ENCODE measurements at regions not wholly inside any gene's neighbourhood (a gene's known extent, or its start where the extent isn't known, plus 50 kb on each side); places are given as distances from the start of the nearest gene placed in this dataset.

DNA sequence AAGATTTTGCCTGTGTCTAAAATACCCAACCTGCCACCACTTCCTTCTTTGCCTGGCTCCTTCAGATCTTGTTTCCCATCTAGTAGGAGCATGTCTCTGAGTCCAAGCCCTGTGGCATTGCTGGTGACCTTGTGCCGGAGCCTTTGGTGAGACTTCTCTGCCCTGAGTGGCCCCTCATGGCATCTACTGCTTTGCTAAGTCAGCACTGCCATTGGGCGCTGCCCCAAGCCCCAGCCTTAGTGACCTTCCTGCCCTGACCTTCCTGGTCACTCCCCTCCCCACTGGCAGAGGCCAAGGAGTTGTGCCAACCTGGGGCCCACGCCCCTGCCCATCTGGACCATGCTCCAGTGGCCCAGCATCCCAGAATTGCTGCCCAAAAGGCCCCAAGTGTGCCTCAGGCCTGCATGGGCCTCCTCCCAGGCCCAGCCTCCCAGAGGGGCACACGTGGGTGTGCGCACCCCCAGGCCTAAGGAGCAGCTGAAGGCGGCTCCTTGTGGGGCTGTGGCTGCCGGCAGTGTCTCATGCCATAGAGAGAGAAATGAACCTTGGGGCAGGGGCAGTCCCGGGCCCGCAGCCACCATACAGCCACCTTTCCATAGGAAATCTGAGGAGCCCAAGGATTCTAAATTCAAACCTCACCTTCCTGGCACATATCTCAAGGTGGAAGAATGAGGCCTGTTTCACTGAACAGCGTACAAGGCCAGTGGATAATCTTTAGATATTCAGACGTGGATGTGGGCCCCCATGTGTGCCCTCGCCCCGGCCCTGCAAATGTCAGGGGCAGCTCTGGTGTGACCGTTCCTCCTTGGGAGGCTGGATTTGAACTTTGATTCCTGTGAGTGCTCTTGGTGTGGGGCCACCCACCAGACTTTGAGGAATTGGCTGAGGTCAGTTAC lies 100.2 kb upstream of the SLC66A3 start:
- Histone ChIP-seq H3K4me1 (ENCODE audit: control insufficient read depth, insufficient read depth, low read length, poor library complexity, severe bottlenecking) (no peaks in the 10 kb centered on the region), H3K9me3 (ENCODE audit: control insufficient read depth, low read length) (no peaks in the 10 kb centered on the region), H3K36me3 (ENCODE audit: control insufficient read depth, insufficient read depth, low read length) (no peaks in the 10 kb centered on the region)

GRCh38 chr2:11055679-11056215 lies 99.5 kb upstream of the SLC66A3 start:
- Histone ChIP-seq H3K36me3 (ENCODE audit: control insufficient read depth, insufficient read depth, low read length) (no peaks in the 10 kb centered on the region), H3K27ac (ENCODE audit: insufficient read depth, low read length, poor library complexity, severe bottlenecking) (no peak overlapping the region), H3K9me3 (ENCODE audit: control insufficient read depth, low read length) (no peaks in the 10 kb centered on the region), H3K4me3 (ENCODE audit: insufficient read depth, low read depth, low read length, poor library complexity, severe bottlenecking) (no peak overlapping the region), H3K27me3 (replicated peaks; ENCODE audit: control insufficient read depth, insufficient read depth, low read length, poor library complexity, severe bottlenecking) (no peaks in the 10 kb centered on the region), H3K4me1 (ENCODE audit: control insufficient read depth, insufficient read depth, low read length, poor library complexity, severe bottlenecking) (no peaks in the 10 kb centered on the region)
- no peak for DNase-seq

More for the DNA sequence above, 100.2 kb upstream of the SLC66A3 start:
- Histone ChIP-seq H3K4me3 (ENCODE audit: insufficient read depth, low read depth, low read length, poor library complexity, severe bottlenecking) (no peak overlapping the region), H3K27me3 (replicated peaks; ENCODE audit: control insufficient read depth, insufficient read depth, low read length, poor library complexity, severe bottlenecking) (no peaks in the 10 kb centered on the region), H3K27ac (ENCODE audit: insufficient read depth, low read length, poor library complexity, severe bottlenecking) (no peak overlapping the region)
- no peak for DNase-seq

GRCh38 chr2:11056614-11057013 lies 98.7 kb upstream of the SLC66A3 start:
- H3K9me3 ChIP-seq (ENCODE audit: control insufficient read depth, low read length): no peaks in the 10 kb centered on the region
- DNase-seq: no peak
- no peaks in the 10 kb centered on the region for H3K36me3 ChIP-seq (ENCODE audit: control insufficient read depth, insufficient read depth, low read length)
- no peaks in the 10 kb centered on the region for H3K27me3 ChIP-seq (replicated peaks; ENCODE audit: control insufficient read depth, insufficient read depth, low read length, poor library complexity, severe bottlenecking)
- no peak overlapping the region for H3K27ac ChIP-seq (ENCODE audit: insufficient read depth, low read length, poor library complexity, severe bottlenecking)
- no peaks in the 10 kb centered on the region for H3K4me1 ChIP-seq (ENCODE audit: control insufficient read depth, insufficient read depth, low read length, poor library complexity, severe bottlenecking)
- H3K4me3 ChIP-seq (ENCODE audit: insufficient read depth, low read depth, low read length, poor library complexity, severe bottlenecking): no peak overlapping the region

GRCh38 chr2:11057031-11057430 lies 98.2 kb upstream of the SLC66A3 start:
- no peaks in the 10 kb centered on the region for H3K36me3 ChIP-seq (ENCODE audit: control insufficient read depth, insufficient read depth, low read length)
- H3K27ac ChIP-seq (ENCODE audit: insufficient read depth, low read length, poor library complexity, severe bottlenecking): no peak overlapping the region
- no peak overlapping the region for H3K4me3 ChIP-seq (ENCODE audit: insufficient read depth, low read depth, low read length, poor library complexity, severe bottlenecking)
- H3K9me3 ChIP-seq (ENCODE audit: control insufficient read depth, low read length): no peaks in the 10 kb centered on the region
- H3K4me1 ChIP-seq (ENCODE audit: control insufficient read depth, insufficient read depth, low read length, poor library complexity, severe bottlenecking): no peaks in the 10 kb centered on the region
- H3K27me3 ChIP-seq (replicated peaks; ENCODE audit: control insufficient read depth, insufficient read depth, low read length, poor library complexity, severe bottlenecking): no peaks in the 10 kb centered on the region
- DNase-seq: no peak

DNA sequence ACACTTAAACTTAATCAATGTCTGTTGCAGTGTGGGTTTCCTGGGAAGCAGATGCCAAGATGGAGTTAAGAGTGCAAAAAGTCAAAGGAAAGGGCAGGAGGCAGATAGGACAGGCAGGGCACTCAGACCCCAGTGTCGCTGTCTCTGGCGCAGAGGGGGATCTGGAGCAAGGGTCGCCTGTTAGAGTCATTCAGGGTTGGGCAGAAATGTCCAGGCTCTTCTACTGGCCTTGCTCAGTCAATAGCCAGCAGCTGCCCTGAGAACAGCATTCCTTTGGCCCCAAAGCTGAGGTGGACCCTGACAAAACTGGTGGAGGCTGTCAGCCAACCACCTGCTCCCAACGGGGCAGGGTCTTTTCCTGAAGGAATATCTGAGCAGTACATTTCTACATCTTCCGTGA lies 97.1 kb upstream of the SLC66A3 start:
- Histone ChIP-seq H3K4me3 (ENCODE audit: insufficient read depth, low read depth, low read length, poor library complexity, severe bottlenecking) (no peak overlapping the region), H3K36me3 (ENCODE audit: control insufficient read depth, insufficient read depth, low read length) (no peaks in the 10 kb centered on the region), H3K4me1 (ENCODE audit: control insufficient read depth, insufficient read depth, low read length, poor library complexity, severe bottlenecking) (no peaks in the 10 kb centered on the region)

DNA sequence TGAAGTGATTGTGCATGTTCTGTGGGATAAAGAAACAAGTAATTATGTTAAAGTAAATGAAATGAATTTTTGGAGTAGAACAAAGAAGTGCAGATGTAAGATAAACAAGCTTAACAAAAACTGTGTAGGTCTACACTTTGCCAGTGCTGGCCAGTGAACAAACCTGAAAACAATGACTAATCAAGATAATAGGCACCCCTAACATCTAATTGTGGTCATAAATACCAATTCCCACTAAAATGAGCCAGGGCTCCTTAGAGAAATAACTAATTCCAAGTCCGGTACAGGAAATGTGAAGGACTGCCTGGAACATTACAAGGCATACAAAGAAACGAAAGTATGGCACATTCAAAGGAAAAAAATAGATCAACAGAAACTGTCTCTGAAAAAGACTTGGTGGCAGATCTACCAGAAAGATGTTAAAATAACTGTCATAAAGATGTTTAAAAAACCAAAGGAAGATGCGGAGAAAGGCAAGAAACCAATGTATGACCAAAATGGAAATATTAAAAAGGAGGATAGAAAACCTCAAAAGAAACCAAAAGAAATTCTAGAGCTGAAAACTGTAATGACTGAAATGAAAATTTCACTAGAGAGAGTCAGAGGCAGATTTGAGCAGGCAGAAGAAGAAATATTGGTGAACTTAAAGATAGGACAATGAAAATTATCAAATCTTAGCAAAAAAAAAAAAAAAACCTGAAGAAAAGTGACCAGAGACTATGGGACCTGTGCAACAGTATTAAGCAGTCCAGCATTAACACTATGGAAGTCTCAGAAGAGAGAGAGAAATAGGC lies 94.7 kb upstream of the SLC66A3 start:
- H3K9me3 ChIP-seq (ENCODE audit: control insufficient read depth, low read length): no peaks in the 10 kb centered on the region
- no peaks in the 10 kb centered on the region for H3K27me3 ChIP-seq (replicated peaks; ENCODE audit: control insufficient read depth, insufficient read depth, low read length, poor library complexity, severe bottlenecking)
- H3K4me1 ChIP-seq (ENCODE audit: control insufficient read depth, insufficient read depth, low read length, poor library complexity, severe bottlenecking): no peaks in the 10 kb centered on the region
- H3K36me3 ChIP-seq (ENCODE audit: control insufficient read depth, insufficient read depth, low read length): no peaks in the 10 kb centered on the region
- no peak for DNase-seq
- H3K27ac ChIP-seq (ENCODE audit: insufficient read depth, low read length, poor library complexity, severe bottlenecking): no peak overlapping the region
- no peak overlapping the region for H3K4me3 ChIP-seq (ENCODE audit: insufficient read depth, low read depth, low read length, poor library complexity, severe bottlenecking)

More for the DNA sequence above, 97.1 kb upstream of the SLC66A3 start:
- no peak for DNase-seq
- Histone ChIP-seq H3K9me3 (ENCODE audit: control insufficient read depth, low read length) (no peaks in the 10 kb centered on the region), H3K27ac (ENCODE audit: insufficient read depth, low read length, poor library complexity, severe bottlenecking) (no peak overlapping the region), H3K27me3 (replicated peaks; ENCODE audit: control insufficient read depth, insufficient read depth, low read length, poor library complexity, severe bottlenecking) (no peaks in the 10 kb centered on the region)

DNA sequence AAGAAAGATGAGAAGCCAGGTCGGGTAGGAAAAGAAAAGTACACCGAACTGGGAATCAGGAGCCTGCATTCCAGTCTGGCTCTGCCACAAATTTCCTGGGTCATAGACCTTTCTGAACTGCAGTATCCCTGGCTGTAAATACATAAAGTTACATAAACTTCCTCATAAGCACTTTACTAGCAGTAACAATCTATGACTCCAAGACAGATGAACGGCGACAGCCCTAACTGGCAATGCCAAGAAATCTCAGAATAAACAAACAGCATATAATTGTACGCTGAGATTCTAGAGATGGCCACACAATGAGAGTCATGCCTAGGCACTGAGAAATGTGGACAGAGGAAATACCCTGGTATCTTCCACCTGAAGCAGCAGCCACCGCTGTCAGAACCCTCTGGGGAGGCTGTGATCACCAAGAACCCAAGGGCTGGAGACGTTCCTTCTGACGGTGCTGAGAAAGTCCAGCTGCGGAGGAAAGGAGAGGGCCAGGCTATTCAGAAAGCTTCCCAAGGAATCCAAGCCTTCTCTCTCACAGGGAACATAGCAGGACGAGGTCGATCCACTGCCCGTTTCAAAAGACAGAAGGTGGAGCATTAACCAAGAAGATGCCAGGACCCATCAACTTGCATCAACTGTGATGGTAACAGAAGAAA lies 89.3 kb upstream of the SLC66A3 start:
- Histone ChIP-seq H3K36me3 (ENCODE audit: control insufficient read depth, insufficient read depth, low read length) (no peaks in the 10 kb centered on the region), H3K27ac (ENCODE audit: insufficient read depth, low read length, poor library complexity, severe bottlenecking) (no peak overlapping the region), H3K9me3 (ENCODE audit: control insufficient read depth, low read length) (no peaks in the 10 kb centered on the region), H3K27me3 (replicated peaks; ENCODE audit: control insufficient read depth, insufficient read depth, low read length, poor library complexity, severe bottlenecking) (no peaks in the 10 kb centered on the region), H3K4me3 (ENCODE audit: insufficient read depth, low read depth, low read length, poor library complexity, severe bottlenecking) (no peak overlapping the region), H3K4me1 (ENCODE audit: control insufficient read depth, insufficient read depth, low read length, poor library complexity, severe bottlenecking) (no peaks in the 10 kb centered on the region)
- DNase-seq: no peak

GRCh38 chr2:11067221-11068078 lies 87.8 kb upstream of the SLC66A3 start:
- Histone ChIP-seq H3K4me1 (ENCODE audit: control insufficient read depth, insufficient read depth, low read length, poor library complexity, severe bottlenecking) (no peaks in the 10 kb centered on the region), H3K36me3 (ENCODE audit: control insufficient read depth, insufficient read depth, low read length) (no peaks in the 10 kb centered on the region), H3K9me3 (ENCODE audit: control insufficient read depth, low read length) (no peaks in the 10 kb centered on the region), H3K27ac (ENCODE audit: insufficient read depth, low read length, poor library complexity, severe bottlenecking) (no peak overlapping the region), H3K4me3 (ENCODE audit: insufficient read depth, low read depth, low read length, poor library complexity, severe bottlenecking) (no peak overlapping the region), H3K27me3 (replicated peaks; ENCODE audit: control insufficient read depth, insufficient read depth, low read length, poor library complexity, severe bottlenecking) (no peaks in the 10 kb centered on the region)
- no peak for DNase-seq

- H3K9me3 ChIP-seq (ENCODE audit: control insufficient read depth, low read length): no peaks in the 10 kb centered on the region
- no peak overlapping the region for H3K4me3 ChIP-seq (ENCODE audit: insufficient read depth, low read depth, low read length, poor library complexity, severe bottlenecking)
- H3K27me3 ChIP-seq (replicated peaks; ENCODE audit: control insufficient read depth, insufficient read depth, low read length, poor library complexity, severe bottlenecking): no peaks in the 10 kb centered on the region
- no peaks in the 10 kb centered on the region for H3K36me3 ChIP-seq (ENCODE audit: control insufficient read depth, insufficient read depth, low read length)
- H3K27ac ChIP-seq (ENCODE audit: insufficient read depth, low read length, poor library complexity, severe bottlenecking): no peak overlapping the region
- no peaks in the 10 kb centered on the region for H3K4me1 ChIP-seq (ENCODE audit: control insufficient read depth, insufficient read depth, low read length, poor library complexity, severe bottlenecking)
- DNase-seq: no peak
These were observed 87.1 kb upstream of the SLC66A3 start for GRCh38 chr2:11068079-11068741.

Data from effector memory CD4-positive, alpha-beta T cell (primary cell).